ENCODE measurements at regions not wholly inside any gene's neighbourhood (a gene's known extent, or its start where the extent isn't known, plus 50 kb on each side); places are given as distances from the start of the nearest gene placed in this dataset.

- Histone ChIP-seq H3K4me1 (ENCODE audit: control insufficient read depth in 1 of 2, insufficient read depth in 1 of 2, low read depth in 1 of 2, low read length in 1 of 2) (no peaks in the 10 kb centered on the region), H3K4me3 (ENCODE audit: low read depth in 1 of 2, low read length in 1 of 2) (no peak overlapping the region), H3K27me3 (no peaks in the 10 kb centered on the region), H3K36me3 (no peaks in the 10 kb centered on the region), H3K27ac (no peak overlapping the region), H3K9me3 (no peaks in the 10 kb centered on the region)
- TF ChIP-seq, protein P1, sequence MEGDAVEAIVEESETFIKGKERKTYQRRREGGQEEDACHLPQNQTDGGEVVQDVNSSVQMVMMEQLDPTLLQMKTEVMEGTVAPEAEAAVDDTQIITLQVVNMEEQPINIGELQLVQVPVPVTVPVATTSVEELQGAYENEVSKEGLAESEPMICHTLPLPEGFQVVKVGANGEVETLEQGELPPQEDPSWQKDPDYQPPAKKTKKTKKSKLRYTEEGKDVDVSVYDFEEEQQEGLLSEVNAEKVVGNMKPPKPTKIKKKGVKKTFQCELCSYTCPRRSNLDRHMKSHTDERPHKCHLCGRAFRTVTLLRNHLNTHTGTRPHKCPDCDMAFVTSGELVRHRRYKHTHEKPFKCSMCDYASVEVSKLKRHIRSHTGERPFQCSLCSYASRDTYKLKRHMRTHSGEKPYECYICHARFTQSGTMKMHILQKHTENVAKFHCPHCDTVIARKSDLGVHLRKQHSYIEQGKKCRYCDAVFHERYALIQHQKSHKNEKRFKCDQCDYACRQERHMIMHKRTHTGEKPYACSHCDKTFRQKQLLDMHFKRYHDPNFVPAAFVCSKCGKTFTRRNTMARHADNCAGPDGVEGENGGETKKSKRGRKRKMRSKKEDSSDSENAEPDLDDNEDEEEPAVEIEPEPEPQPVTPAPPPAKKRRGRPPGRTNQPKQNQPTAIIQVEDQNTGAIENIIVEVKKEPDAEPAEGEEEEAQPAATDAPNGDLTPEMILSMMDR (IDR thresholded peaks at IDR 0.05), result no peak
Measured at GRCh38 chr1:101162736-101163735, 73.8 kb upstream of the S1PR1 start.

DNA sequence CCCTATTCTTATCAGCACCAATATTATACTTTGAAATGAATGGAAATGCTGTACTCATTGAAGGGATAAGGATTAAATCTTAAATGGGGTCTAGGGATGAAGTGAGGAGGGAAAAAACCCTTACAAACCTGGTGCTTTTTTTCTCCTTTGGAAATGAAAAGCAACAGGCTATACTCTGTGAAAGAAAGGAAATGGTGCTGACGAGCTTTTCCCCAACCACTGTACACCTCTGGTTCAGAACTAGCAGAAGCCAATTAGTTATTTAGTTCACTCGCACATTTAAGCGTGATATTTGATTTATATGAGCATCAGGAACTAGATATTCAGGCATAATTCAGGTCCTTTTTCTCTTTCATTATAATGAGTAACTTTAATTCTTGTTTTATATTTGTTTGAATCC is 74.5 kb upstream of the S1PR1 start:
- TF ChIP-seq, protein P1 (IDR thresholded peaks at IDR 0.05), result no peak
- no peaks in the 10 kb centered on the region for H3K4me1 ChIP-seq (ENCODE audit: control insufficient read depth in 1 of 2, insufficient read depth in 1 of 2, low read depth in 1 of 2, low read length in 1 of 2)
- no peak overlapping the region for H3K4me3 ChIP-seq (ENCODE audit: low read depth in 1 of 2, low read length in 1 of 2)
- no peak overlapping the region for H3K27ac ChIP-seq
- no peaks in the 10 kb centered on the region for H3K27me3 ChIP-seq
- no peaks in the 10 kb centered on the region for H3K9me3 ChIP-seq
- no peaks in the 10 kb centered on the region for H3K36me3 ChIP-seq

DNA sequence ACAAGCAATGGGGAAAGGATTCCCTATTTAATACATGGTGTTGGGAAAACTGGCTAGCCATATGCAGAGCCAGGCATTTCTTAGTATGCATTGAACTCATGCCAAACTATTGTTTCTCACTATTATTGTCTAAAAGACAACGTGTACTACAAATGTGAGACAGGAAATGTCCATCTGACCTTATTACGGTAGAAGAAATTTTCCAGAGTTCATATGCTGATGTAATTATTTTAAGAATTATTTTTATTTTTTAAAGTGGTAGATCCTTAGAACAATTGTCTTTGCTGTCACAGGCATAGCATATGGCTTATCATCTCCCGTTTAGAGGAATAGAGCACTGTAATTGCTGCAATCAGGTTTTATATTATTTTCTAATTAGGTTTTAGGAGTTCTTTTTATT is 75.2 kb upstream of the S1PR1 start:
- H3K9me3 ChIP-seq, result no peaks in the 10 kb centered on the region
- H3K27ac ChIP-seq, result no peak overlapping the region
- H3K4me1 ChIP-seq (ENCODE audit: control insufficient read depth in 1 of 2, insufficient read depth in 1 of 2, low read depth in 1 of 2, low read length in 1 of 2), result no peaks in the 10 kb centered on the region
- H3K4me3 ChIP-seq (ENCODE audit: low read depth in 1 of 2, low read length in 1 of 2), result no peak overlapping the region
- H3K27me3 ChIP-seq, result no peaks in the 10 kb centered on the region
- TF ChIP-seq, protein P1 (IDR thresholded peaks at IDR 0.05), result no peak
- no peaks in the 10 kb centered on the region for H3K36me3 ChIP-seq

- Histone ChIP-seq H3K27me3 (no peaks in the 10 kb centered on the region), H3K9me3 (no peaks in the 10 kb centered on the region), H3K27ac (no peak overlapping the region), H3K4me3 (ENCODE audit: low read depth in 1 of 2, low read length in 1 of 2) (no peak overlapping the region), H3K36me3 (no peaks in the 10 kb centered on the region), H3K4me1 (ENCODE audit: control insufficient read depth in 1 of 2, insufficient read depth in 1 of 2, low read depth in 1 of 2, low read length in 1 of 2) (no peaks in the 10 kb centered on the region)
- TF ChIP-seq, protein P1 (IDR thresholded peaks at IDR 0.05), result no peak
Measured at GRCh38 chr1:101158424-101158823, 78.4 kb upstream of the S1PR1 start.

GRCh38 chr1:101154547-101154946 is 82.3 kb upstream of the S1PR1 start:
- no peaks in the 10 kb centered on the region for H3K4me1 ChIP-seq (ENCODE audit: control insufficient read depth in 1 of 2, insufficient read depth in 1 of 2, low read depth in 1 of 2, low read length in 1 of 2)
- H3K4me3 ChIP-seq (ENCODE audit: low read depth in 1 of 2, low read length in 1 of 2), result no peak overlapping the region
- no peaks in the 10 kb centered on the region for H3K27me3 ChIP-seq
- no peaks in the 10 kb centered on the region for H3K36me3 ChIP-seq
- H3K9me3 ChIP-seq, result no peaks in the 10 kb centered on the region
- TF ChIP-seq, protein P1 (IDR thresholded peaks at IDR 0.05), result no peak
- no peak overlapping the region for H3K27ac ChIP-seq
